ENCODE measurements at regions not wholly inside any gene's neighbourhood (a gene's known extent, or its start where the extent isn't known, plus 50 kb on each side); places are given as distances from the start of the nearest gene placed in this dataset.
"Not testable (repeated sequence)": the region's sequence is repeated elsewhere in the genome, so short reads cannot be mapped to it uniquely, and the experiment has no call there.

GRCh38 chr1:120941066-120941465, 51.5 kb downstream of the PPIAL4A start:
- DNase-seq (ENCODE audit: low read depth in 2 of 2) = not testable (repeated sequence)

DNA sequence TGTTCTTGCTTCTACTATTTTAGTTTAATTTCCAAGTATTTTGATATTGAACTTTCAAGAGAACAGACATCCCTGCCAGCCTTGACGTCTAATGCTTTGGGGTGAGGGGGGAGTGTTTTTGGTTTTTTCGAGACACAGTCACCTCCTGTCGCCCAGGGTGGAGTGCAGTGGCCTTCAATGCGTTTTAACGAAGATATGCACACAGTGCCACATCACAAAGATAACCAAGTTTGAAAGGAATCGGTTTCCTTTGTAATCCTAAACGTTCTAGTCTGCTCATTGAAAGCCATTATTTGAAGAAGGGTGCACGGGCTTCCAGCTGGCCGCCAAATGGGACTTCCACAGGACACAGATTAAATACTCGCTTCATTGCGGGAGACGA, 52.3 kb downstream of the PPIAL4A start:
- DNase-seq (ENCODE audit: low read depth in 2 of 2) = peak in 1 of 2 donors; percentile 7

DNA sequence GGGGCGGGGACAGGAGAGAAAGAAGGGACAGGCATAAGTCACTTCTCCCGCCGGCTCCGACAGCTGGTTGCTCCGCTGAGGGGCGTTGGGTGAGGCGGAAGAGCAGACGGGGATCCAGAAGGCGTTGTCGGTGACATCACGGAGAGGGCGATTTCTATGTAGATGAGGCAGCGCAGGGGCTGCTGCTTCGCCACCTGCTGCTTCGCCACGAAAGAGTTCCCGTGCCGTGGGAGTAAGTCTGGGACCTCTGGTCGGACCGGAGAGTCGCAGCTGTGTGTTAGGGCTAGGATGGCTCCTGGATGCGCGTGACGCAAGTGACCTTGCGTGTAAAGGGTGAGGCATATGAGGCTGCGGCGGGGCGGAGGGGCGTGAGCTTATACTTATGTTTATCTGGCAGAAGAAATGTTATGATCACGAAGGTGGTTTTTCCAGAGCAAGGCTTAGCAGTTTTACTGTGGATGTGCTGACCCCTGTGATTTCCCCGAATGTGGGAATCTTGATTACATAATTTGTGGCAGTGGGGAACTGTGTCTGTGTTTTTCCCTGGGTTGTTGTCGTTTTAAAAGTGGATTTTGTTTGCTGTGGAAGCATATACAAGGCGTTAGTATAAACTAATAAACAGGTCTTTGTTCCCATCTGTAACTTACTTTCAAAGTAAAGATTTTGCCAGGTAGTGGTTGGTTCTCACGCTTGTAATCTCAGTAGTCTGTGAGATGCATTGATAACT, 52.8 kb downstream of the PPIAL4A start:
- DNase-seq (ENCODE audit: low read depth in 2 of 2) = peak; percentile 63 to 70

GRCh38 chr1:120942945-120943319, 53.4 kb downstream of the PPIAL4A start:
- DNase-seq (ENCODE audit: low read depth in 2 of 2) = not testable (repeated sequence)

DNA sequence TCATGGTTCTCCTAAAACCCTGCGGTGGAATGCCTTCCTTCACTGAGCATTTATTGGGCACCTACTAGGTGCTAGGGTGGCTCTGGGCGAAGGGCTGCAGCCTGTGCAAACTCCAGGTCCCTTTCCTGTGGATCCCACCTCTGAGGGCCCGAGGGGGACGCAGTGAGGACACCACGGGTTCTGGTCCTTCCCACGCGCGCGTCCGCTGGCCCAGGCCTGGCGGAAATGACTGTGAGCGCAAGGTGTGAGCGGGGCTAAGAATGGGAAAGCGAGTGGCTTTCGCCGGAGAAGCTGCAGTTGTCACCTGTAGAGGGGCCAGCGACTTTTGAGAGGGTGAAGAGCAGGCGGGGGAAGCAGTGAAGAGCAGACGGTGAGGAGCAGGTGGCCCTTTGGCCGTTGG, 55.1 kb downstream of the PPIAL4A start:
- DNase-seq (ENCODE audit: low read depth in 2 of 2) = not testable (repeated sequence)

- DNase-seq (ENCODE audit: low read depth in 2 of 2) = not testable (repeated sequence)
Observed at GRCh38 chr1:120945122-120945521, 55.6 kb downstream of the PPIAL4A start.

DNA sequence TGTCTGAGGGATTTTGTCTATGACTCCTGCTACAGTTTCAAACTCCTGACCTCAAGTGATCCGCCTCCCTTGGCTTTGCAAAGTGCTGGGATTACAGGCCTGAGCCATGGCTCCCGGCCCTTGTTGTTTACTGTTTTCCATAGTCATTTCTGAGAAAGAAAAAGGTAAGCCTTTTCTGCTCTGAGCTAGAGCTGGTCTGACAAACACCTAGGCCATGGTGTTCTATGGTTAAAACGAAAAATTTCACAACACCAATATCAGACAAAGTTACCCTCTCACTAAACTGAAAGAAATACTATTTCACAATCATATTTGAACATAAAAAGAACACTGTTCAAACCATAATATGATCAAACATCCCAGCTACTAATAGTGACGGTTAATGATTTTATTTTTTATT, 57.5 kb downstream of the PPIAL4A start:
- not testable (repeated sequence) for DNase-seq (ENCODE audit: low read depth in 2 of 2)

DNA sequence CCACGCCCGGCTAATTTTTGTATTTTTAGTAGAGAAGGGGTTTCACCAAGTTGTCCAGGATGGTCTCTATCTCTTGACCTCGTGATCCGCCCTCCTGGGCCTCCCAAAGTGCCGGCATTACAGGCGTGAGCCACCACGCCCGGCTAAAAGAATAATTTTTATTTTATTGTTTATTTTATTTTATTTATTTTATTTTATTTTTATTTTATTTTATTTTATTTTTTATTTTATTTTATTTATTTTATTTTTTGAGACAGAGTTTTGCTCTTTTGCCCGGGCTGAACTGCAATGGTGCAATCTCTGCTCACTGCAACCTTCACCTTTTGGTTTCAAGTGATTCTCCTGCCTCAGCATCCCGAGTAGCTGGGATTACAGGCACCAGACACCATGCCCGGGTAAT, 60.2 kb downstream of the PPIAL4A start:
- DNase-seq (ENCODE audit: low read depth in 2 of 2) = not testable (repeated sequence)

GRCh38 chr1:120950633-120951032, 61.1 kb downstream of the PPIAL4A start:
- not testable (repeated sequence) for DNase-seq (ENCODE audit: low read depth in 2 of 2)

DNA sequence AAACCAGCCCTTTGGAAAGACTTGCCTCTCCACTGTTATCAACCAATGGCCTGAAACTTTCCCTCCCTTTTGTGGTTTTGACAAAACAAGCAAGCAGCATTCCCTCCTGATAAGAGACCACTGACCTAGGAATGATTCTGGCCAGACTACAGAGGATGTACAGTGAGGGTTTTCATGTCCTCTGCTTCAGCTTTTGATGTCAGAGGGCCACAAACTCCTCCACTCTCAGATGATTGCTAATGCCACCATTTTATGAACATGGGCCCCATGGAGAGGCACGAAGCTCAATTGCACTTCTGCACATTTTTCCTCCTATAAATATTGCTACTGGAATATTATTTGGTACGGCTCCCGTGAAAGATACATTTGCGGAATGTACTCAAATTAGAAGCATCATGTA, 61.5 kb downstream of the PPIAL4A start:
- DNase-seq (ENCODE audit: low read depth in 2 of 2) = not testable (repeated sequence)

GRCh38 chr1:120952207-120952870, 62.8 kb downstream of the PPIAL4A start:
- not testable (repeated sequence) for DNase-seq (ENCODE audit: low read depth in 2 of 2)

DNA sequence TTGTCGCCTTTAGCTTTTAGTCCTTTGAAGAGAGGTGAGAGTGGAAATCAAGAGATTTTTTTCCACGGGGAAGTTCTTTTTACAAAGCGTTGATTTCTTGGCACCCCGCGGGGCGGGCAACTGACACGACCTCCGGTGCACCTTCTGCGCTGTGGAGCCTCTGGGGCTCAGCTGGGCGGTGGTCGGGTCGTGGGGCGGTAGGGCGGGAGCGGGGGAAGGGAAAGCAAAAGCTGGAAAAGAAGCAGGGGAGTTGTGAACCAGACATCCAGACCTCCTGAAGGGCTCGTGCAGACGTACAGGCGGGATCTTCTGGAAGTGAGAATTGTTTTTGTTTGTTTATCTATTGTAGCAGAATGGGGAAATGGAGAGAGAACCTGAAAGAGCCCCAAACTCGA, 63.3 kb downstream of the PPIAL4A start:
- not testable (repeated sequence) for DNase-seq (ENCODE audit: low read depth in 2 of 2)

DNA sequence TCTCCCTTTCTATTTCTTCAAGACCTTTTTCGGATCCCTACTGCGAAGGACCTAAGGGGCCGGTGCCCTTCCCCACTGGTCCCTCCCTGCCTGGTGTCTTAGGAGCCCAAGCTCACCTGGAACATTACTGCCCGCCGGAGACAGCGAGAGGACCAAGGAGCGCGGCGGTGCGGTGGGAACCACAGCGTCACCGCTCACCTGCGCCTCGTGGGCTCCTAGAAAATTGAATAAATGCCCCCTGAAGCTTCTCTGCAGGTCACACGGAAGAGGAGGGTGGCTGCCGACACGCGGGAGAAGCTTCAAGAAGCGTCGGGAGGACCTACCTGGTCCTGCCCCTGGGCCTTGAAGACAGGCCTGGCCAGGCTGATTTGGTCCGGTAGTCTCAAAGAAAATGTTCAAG, 65.2 kb downstream of the PPIAL4A start:
- no peak for DNase-seq (ENCODE audit: low read depth in 2 of 2)

DNA sequence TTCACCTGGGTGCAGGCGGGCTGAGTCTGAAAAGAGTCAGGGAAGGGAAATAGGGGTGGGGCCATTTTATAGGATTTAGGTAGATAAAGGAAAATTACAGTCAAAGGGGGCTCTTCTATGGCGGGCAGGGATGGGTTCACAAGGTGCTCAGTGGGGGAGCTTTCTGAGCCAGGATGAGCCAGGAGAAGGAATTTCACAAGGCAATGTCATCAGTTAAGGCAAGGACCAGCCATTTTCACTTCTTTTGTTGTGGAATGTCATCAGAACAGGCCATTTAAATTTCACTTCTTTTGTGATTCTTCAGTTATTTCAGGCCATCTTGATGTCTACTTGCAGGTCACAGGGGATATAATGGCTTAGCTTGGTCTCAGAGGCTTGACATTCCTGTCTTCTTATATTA, 66.4 kb downstream of the PPIAL4A start:
- not testable (repeated sequence) for DNase-seq (ENCODE audit: low read depth in 2 of 2)

GRCh38 chr1:120966018-120966417, 76.4 kb downstream of the PPIAL4A start:
- not testable (repeated sequence) for DNase-seq (ENCODE audit: low read depth in 2 of 2)

GRCh38 chr1:120972863-120973262, 83.3 kb downstream of the PPIAL4A start:
- DNase-seq (ENCODE audit: low read depth in 2 of 2) = not testable (repeated sequence)

GRCh38 chr1:120973836-120974235, 84.3 kb downstream of the PPIAL4A start:
- not testable (repeated sequence) for DNase-seq (ENCODE audit: low read depth in 2 of 2)

- DNase-seq (ENCODE audit: low read depth in 2 of 2) = not testable (repeated sequence)
Observed at GRCh38 chr1:120977279-120977678, 87.7 kb downstream of the PPIAL4A start.

DNA sequence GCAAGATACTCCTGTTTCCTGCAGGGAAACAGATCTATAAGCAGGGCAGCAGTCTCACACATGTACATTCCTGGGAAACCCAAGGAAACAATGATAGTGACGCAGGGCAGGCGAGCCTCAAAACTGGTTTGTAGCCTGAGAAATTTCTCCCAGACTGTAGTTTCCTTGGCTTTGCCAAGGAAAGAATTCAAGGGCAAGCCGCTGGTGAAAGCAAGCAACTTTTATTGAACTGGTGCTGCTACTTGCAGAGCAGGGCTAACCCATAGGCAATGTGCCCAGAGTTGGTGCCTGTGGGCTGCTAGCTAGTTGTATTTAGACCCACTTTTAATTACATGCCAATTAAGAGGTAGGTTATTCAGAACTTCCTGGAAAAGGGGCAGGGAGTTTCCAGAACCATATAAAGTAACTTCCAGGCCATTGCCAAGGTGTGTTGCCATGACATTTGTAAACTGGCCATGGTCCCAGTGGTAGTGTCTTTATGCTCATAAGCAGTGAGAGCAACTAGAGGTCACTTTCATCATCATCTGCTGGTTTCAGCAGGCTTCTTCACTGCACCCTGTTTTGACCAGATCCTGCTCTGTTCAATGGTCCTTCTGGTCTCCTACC, 92.0 kb downstream of the PPIAL4A start:
- DNase-seq (ENCODE audit: low read depth in 2 of 2) = not testable (repeated sequence)

DNA sequence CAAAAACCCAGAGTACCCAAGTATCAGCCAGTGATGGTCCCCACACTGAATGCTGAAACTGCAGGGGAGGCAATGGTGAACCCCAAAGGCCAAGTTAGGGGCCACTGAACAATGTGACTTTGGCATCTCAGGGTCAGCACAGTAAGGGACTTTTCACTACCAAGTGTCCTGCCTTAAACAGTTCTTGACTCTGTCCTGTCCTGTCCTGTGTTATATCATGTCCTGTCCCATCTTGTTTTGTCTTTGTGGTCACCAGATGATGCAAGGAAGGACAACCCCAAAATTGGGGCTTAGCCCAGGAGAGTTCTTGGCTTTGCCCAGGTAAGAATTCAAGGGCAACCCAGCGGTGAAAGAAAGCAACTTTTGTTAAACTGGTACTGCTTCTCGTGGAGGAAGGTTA, 105.0 kb downstream of the PPIAL4A start:
- not testable (repeated sequence) for DNase-seq (ENCODE audit: low read depth in 2 of 2)

GRCh38 chr1:120995025-120995424, 105.5 kb downstream of the PPIAL4A start:
- not testable (repeated sequence) for DNase-seq (ENCODE audit: low read depth in 2 of 2)

DNA sequence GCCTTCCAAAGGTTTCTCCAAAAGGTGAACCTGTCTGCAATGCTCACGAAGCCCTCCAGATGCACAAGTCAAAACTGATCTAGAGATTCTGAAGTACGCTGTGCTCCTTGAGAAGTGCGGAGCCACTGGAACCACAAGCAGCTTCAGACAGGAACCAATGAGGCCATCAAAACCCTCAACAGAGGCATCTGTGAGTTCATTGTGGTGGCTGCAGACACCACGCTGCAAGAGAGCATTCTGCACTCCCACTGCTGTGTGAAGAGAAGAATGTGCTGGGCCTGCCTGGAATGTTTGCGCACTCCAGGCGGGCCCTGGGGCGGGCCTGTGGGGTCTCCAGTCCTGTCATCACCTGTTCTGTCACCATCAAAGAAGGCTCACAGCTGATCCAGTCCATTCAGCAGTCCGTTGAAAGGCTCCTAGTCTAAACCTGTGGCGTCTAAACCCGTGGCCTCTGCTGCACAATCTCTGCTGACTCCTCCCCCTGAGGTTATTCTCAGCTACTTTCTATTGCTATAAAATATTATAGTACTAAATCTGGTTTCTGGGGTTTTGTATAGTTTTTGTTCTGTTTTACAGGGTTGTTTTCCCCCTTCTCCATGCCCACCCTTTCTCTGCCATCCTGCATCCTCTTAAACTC, 111.6 kb downstream of the PPIAL4A start:
- not testable (repeated sequence) for DNase-seq (ENCODE audit: low read depth in 2 of 2)
